Heart right ventricle (tissue), 16 donors: ENCODE measurements at regions not wholly inside any gene's neighbourhood (a gene's known extent, or its start where the extent isn't known, plus 50 kb on each side); places are given as distances from the start of the nearest gene placed in this dataset.

ENCODE experiments used
- ATAC-seq, 8 donors: fragments of 200-7000 bp; cut with Tn5 transposase; one replicate each; pipeline ENCODE4 v1.9.1; 2020; ENCODE audit warnings: mild to moderate bottlenecking in 8 of 8, moderate library complexity in 8 of 8, moderate number of reproducible peaks in 1 of 8
- DNase-seq, 2 donors: peaks; one replicate each; pipeline ENCODE4 v3.0.0-alpha.2; 2020
- H3K27ac ChIP-seq, 10 donors: fragments of 200-600 bp; sonication (generic) in 2 of 10; one replicate each; pipeline versions ENCODE4 v1.5.0 to v1.8.0; 2020 to 2022; ENCODE audit warnings: mild to moderate bottlenecking in 3 of 10
- H3K27me3 ChIP-seq, 7 donors: fragments of 200-600 bp; one replicate each; pipeline ENCODE4 v1.8.0; 2021 to 2022; ENCODE audit warnings: mild to moderate bottlenecking in 2 of 7
- H3K36me3 ChIP-seq, 9 donors: fragments of 200-600 bp; sonication (generic) in 1 of 9; one replicate each; pipeline versions ENCODE4 v1.5.0 to v1.8.0; 2020 to 2022; ENCODE audit warnings: mild to moderate bottlenecking in 2 of 9
- H3K4me1 ChIP-seq, 9 donors: fragments of 200-600 bp; sonication (generic) in 1 of 9; one replicate each; pipeline versions ENCODE4 v1.5.0 to v1.8.0; 2020 to 2022; ENCODE audit warnings: mild to moderate bottlenecking in 4 of 9
- H3K4me3 ChIP-seq, 10 donors: fragments of 200-600 bp; sonication (generic) in 2 of 10; one replicate each; pipeline versions ENCODE4 v1.5.0 to v1.8.0; 2020 to 2022; ENCODE audit warnings: mild to moderate bottlenecking in 7 of 10, moderate library complexity in 2 of 10
- H3K9me3 ChIP-seq, 11 donors: fragments of 200-600 bp in 10 of 11; sonication (generic) in 2 of 11; one replicate each; pipeline versions ENCODE4 v1.5.0 to v1.8.0; 2013 to 2022; ENCODE audit warnings: mild to moderate bottlenecking in 2 of 11, control low read depth in 1 of 11, moderate library complexity in 1 of 11
- CTCF ChIP-seq, 9 donors: fragments of 200-600 bp; sonication (generic) in 2 of 9; IDR thresholded peaks; one replicate each; pipeline versions ENCODE4 v1.5.0 to v1.8.0; 2021 to 2022; ENCODE audit warnings: antibody characterized with exemption in 9 of 9, mild to moderate bottlenecking in 5 of 9, moderate library complexity in 1 of 9
- WGBS, 2 donors: extraction: QIAGEN DNeasy Blood & Tissue Kit; methylation state at CpG; one replicate each; pipeline ENCODE4 v1.1.7; 2013; ENCODE audit warnings: inconsistent platforms in 1 of 2; 5-methylcytosine and 5-hydroxymethylcytosine counted together
- intact Hi-C, 10 donors: fragments of 100-400 bp; cut with DNase I; formaldehyde crosslinking; loops; one replicate each; pipeline versions ENCODE4 v1.11.1 to v1.14.2; 2022
- donor health status: Arrhythmogenic right ventricular cardiomyopathy.
- donor health status: ischemic (EF 13 %, LVEDD 7.1; RV severe dilation, severe dysfunction).
- donor health status: healthy with polysubstance abuse.
- donor health status: DM: no; HTN: yes; CAD: no.
- donor health status: DM: no; HTN: no; CAD: no.
- donor health status: ischemic (EF 25% LVEDD 6.9; RV normal size, moderate dysfunction).
- donor health status: ischemic (EF 25% LVEDD 5.7; RV mildly dilated, moderate dysfunction).
- donor health status: healthy.
- donor health status: DM: yes; HTN: yes; CAD: no.
- donor health status: Ischemic cardiomyopathy.
- donor health status: ischemic (EF 35%, LVEDD 5.7; RV mildly dilated, moderate dysfunction).
- donor health status: nonischemic (EF 11% LVEDD 7.7; RV severe dilation, severe dysfunction).
- donor health status: DM: yes; HTN: yes; CAD: no.
- donor health status: PGD.
- donor health status: ischemic (EF 29% LVEDD 5.4; RV normal size, mild dysfunction).
- donor health status: nonischemic (EF 23%, LVEDD 6.1; RV moderate dilation, normal function).

GRCh38 chr4:3845744-3846429 lies 79.7 kb downstream of the ADRA2C start:
- peaks cover 0 to 13% (median 5%) of the 10 kb centered on the region in 11 donors for H3K9me3 ChIP-seq
- H3K36me3 ChIP-seq, result no peaks in the 10 kb centered on the region
- no peak for TF ChIP-seq CTCF (IDR thresholded peaks at IDR 0.05)
- 88 to 91% methylated on average over 9 of the region's 9 CpGs for WGBS, 2 donors
- H3K4me1 ChIP-seq, result no peaks in the 10 kb centered on the region
- H3K4me3 ChIP-seq, result no peak overlapping the region
- ATAC-seq (no peak), DNase-seq (no peak)
- H3K27me3 ChIP-seq, result peaks cover 0 to 28% (median 4%) of the 10 kb centered on the region in 7 donors
- H3K27ac ChIP-seq, result no peak overlapping the region
- intact Hi-C loops, result no loop called here

- no peak for ATAC-seq
- Histone ChIP-seq H3K9me3 (peaks cover 0 to 13% (median 5%) of the 10 kb centered on the region in 11 donors), H3K4me3 (no peak overlapping the region), H3K36me3 (no peaks in the 10 kb centered on the region), H3K4me1 (no peaks in the 10 kb centered on the region), H3K27me3 (peaks cover 0 to 28% (median 10%) of the 10 kb centered on the region in 7 donors), H3K27ac (no peak overlapping the region)
- no peak for DNase-seq
- intact Hi-C loops, result no loop called here
- 83% methylated on average over 11 of the region's 11 CpGs for WGBS, 2 donors
- no peak for TF ChIP-seq CTCF (IDR thresholded peaks at IDR 0.05)
These were observed 81.2 kb downstream of the ADRA2C start for GRCh38 chr4:3847211-3847940.

- WGBS, 2 donors, result 98% methylated on average over 5 of the region's 5 CpGs
- H3K9me3 ChIP-seq, result peaks cover 0 to 13% (median 5%) of the 10 kb centered on the region in 11 donors
- no peak overlapping the region for H3K27ac ChIP-seq
- no peak overlapping the region for H3K4me3 ChIP-seq
- intact Hi-C loops, result no loop called here
- TF ChIP-seq CTCF (IDR thresholded peaks at IDR 0.05), result no peak
- no peaks in the 10 kb centered on the region for H3K36me3 ChIP-seq
- DNase-seq (no peak), ATAC-seq (no peak)
- no peaks in the 10 kb centered on the region for H3K4me1 ChIP-seq
- H3K27me3 ChIP-seq, result peaks cover 0 to 27% (median 13%) of the 10 kb centered on the region in 7 donors
These were observed 82.1 kb downstream of the ADRA2C start for GRCh38 chr4:3848323-3848722.

GRCh38 chr4:3849140-3849539 lies 83.0 kb downstream of the ADRA2C start:
- ATAC-seq (no peak), DNase-seq (no peak)
- no peaks in the 10 kb centered on the region for H3K4me1 ChIP-seq

More at GRCh38 chr4:3849140-3849539, 83.0 kb downstream of the ADRA2C start:
- Histone ChIP-seq H3K9me3 (peaks cover 0 to 13% (median 5%) of the 10 kb centered on the region in 11 donors), H3K36me3 (no peaks in the 10 kb centered on the region), H3K4me3 (no peak overlapping the region), H3K27ac (no peak overlapping the region), H3K27me3 (peaks cover 0 to 29% (median 20%) of the 10 kb centered on the region in 7 donors)
- no peak for TF ChIP-seq CTCF (IDR thresholded peaks at IDR 0.05)
- intact Hi-C loops, result no loop called here
